ENCODE measurements at regions not wholly inside any gene's neighbourhood (a gene's known extent, or its start where the extent isn't known, plus 50 kb on each side); places are given as distances from the start of the nearest gene placed in this dataset.
"Not testable (repeated sequence)": the region's sequence is repeated elsewhere in the genome, so short reads cannot be mapped to it uniquely, and the experiment has no call there.

GRCh38 chr7:153948060-153948459 is 104.1 kb upstream of the DPP6 start:
- TF ChIP-seq EZH2 (IDR thresholded peaks at IDR 0.05; ENCODE audit: insufficient read depth, low read length), result no peak
- TF ChIP-seq, protein P1, sequence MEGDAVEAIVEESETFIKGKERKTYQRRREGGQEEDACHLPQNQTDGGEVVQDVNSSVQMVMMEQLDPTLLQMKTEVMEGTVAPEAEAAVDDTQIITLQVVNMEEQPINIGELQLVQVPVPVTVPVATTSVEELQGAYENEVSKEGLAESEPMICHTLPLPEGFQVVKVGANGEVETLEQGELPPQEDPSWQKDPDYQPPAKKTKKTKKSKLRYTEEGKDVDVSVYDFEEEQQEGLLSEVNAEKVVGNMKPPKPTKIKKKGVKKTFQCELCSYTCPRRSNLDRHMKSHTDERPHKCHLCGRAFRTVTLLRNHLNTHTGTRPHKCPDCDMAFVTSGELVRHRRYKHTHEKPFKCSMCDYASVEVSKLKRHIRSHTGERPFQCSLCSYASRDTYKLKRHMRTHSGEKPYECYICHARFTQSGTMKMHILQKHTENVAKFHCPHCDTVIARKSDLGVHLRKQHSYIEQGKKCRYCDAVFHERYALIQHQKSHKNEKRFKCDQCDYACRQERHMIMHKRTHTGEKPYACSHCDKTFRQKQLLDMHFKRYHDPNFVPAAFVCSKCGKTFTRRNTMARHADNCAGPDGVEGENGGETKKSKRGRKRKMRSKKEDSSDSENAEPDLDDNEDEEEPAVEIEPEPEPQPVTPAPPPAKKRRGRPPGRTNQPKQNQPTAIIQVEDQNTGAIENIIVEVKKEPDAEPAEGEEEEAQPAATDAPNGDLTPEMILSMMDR (IDR thresholded peaks at IDR 0.05; ENCODE audit: insufficient read depth, low read depth, low read length), result no peak
- Mint-ChIP-seq H3K4me3 (ENCODE audit: unreplicated experiment) (no peak overlapping the region), H3K9me3 (ENCODE audit: unreplicated experiment) (peaks cover 12% of the 10 kb centered on the region), H3K4me1 (ENCODE audit: low read depth, unreplicated experiment) (no peaks in the 10 kb centered on the region), H3K36me3 (ENCODE audit: low read depth, unreplicated experiment) (no peaks in the 10 kb centered on the region), H3K27ac (ENCODE audit: unreplicated experiment) (no peak overlapping the region), H3K27me3 (ENCODE audit: low read depth, unreplicated experiment) (no peaks in the 10 kb centered on the region)
- no peak overlapping the region for H2AFZ ChIP-seq (ENCODE audit: low read depth, low read length)
- H3K4me3 ChIP-seq (ENCODE audit: insufficient read depth, low read depth, low read length), result no peak overlapping the region
- H3K4me1 ChIP-seq (ENCODE audit: insufficient read depth, low read length), result no peaks in the 10 kb centered on the region
- peaks cover 3% of the 10 kb centered on the region for H3K9me3 ChIP-seq (ENCODE audit: insufficient read depth, low read depth, low read length)
- H3K27me3 ChIP-seq (ENCODE audit: insufficient read depth, low read length), result no peaks in the 10 kb centered on the region
- H3K27ac ChIP-seq (ENCODE audit: low read depth, low read length), result no peak overlapping the region
- DNase-seq (ENCODE audit: low read depth) (no peak), FAIRE-seq (no peak)
- no peaks in the 10 kb centered on the region for H3K36me3 ChIP-seq (ENCODE audit: insufficient read depth, low read length)
- no peaks in the 10 kb centered on the region for H4K20me1 ChIP-seq (ENCODE audit: insufficient read depth, low read length)
- H3K79me2 ChIP-seq (ENCODE audit: insufficient read depth, low read length), result no peaks in the 10 kb centered on the region
- H3K9ac ChIP-seq (ENCODE audit: low read length), result no peak overlapping the region
- no peak overlapping the region for H3K4me2 ChIP-seq (ENCODE audit: low read length)

GRCh38 chr7:153951316-153951715 is 100.9 kb upstream of the DPP6 start:
- FAIRE-seq (no peak), DNase-seq (ENCODE audit: low read depth) (no peak)
- Histone ChIP-seq H2AFZ (ENCODE audit: low read depth, low read length) (no peak overlapping the region), H3K9ac (ENCODE audit: low read length) (no peak overlapping the region), H4K20me1 (ENCODE audit: insufficient read depth, low read length) (no peaks in the 10 kb centered on the region), H3K4me2 (ENCODE audit: low read length) (no peak overlapping the region), H3K36me3 (ENCODE audit: insufficient read depth, low read length) (no peaks in the 10 kb centered on the region), H3K79me2 (ENCODE audit: insufficient read depth, low read length) (no peaks in the 10 kb centered on the region), H3K27ac (ENCODE audit: low read depth, low read length) (no peak overlapping the region), H3K4me3 (ENCODE audit: insufficient read depth, low read depth, low read length) (no peak overlapping the region), H3K27me3 (ENCODE audit: insufficient read depth, low read length) (no peaks in the 10 kb centered on the region), H3K4me1 (ENCODE audit: insufficient read depth, low read length) (no peaks in the 10 kb centered on the region), H3K9me3 (ENCODE audit: insufficient read depth, low read depth, low read length) (no peaks in the 10 kb centered on the region)
- H3K36me3 Mint-ChIP-seq (ENCODE audit: low read depth, unreplicated experiment), result no peaks in the 10 kb centered on the region
- H3K4me3 Mint-ChIP-seq (ENCODE audit: unreplicated experiment), result no peak overlapping the region
- H3K9me3 Mint-ChIP-seq (ENCODE audit: unreplicated experiment), result peaks cover 5% of the 10 kb centered on the region
- TF ChIP-seq, protein P1 (IDR thresholded peaks at IDR 0.05; ENCODE audit: insufficient read depth, low read depth, low read length), result no peak
- TF ChIP-seq EZH2 (IDR thresholded peaks at IDR 0.05; ENCODE audit: insufficient read depth, low read length), result no peak
- H3K27me3 Mint-ChIP-seq (ENCODE audit: low read depth, unreplicated experiment), result no peaks in the 10 kb centered on the region
- H3K4me1 Mint-ChIP-seq (ENCODE audit: low read depth, unreplicated experiment), result no peaks in the 10 kb centered on the region
- no peak overlapping the region for H3K27ac Mint-ChIP-seq (ENCODE audit: unreplicated experiment)

DNA sequence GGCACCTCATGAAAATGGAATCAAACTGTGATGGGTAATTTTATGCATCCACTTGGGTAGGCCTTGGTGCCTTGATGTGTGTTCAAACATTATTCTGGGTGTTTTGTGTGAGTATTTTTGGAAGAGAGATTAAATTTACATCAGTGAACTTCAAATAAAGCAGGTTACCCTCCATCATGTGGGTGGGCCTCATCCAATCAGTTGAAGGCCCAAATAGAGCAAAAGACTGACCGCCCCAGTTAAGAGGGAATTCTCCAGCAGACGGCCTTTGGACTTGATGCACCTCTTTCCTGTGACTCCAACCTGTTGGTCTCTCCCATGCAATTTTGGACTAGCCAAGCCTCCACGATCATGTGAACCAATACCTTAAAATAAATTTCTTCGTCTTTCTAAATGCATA is 97.7 kb upstream of the DPP6 start:
- Mint-ChIP-seq H3K36me3 (ENCODE audit: low read depth, unreplicated experiment) (no peaks in the 10 kb centered on the region), H3K9me3 (ENCODE audit: unreplicated experiment) (peaks cover 1% of the 10 kb centered on the region), H3K27ac (ENCODE audit: unreplicated experiment) (no peak overlapping the region), H3K4me3 (ENCODE audit: unreplicated experiment) (no peak overlapping the region), H3K27me3 (ENCODE audit: low read depth, unreplicated experiment) (no peaks in the 10 kb centered on the region), H3K4me1 (ENCODE audit: low read depth, unreplicated experiment) (no peaks in the 10 kb centered on the region)
- no peak for FAIRE-seq
- no peak overlapping the region for H3K27ac ChIP-seq (ENCODE audit: low read depth, low read length)
- H2AFZ ChIP-seq (ENCODE audit: low read depth, low read length), result no peak overlapping the region
- no peak for TF ChIP-seq EZH2 (IDR thresholded peaks at IDR 0.05; ENCODE audit: insufficient read depth, low read length)
- TF ChIP-seq, protein P1 (IDR thresholded peaks at IDR 0.05; ENCODE audit: insufficient read depth, low read depth, low read length), result no peak
- H3K27me3 ChIP-seq (ENCODE audit: insufficient read depth, low read length), result no peaks in the 10 kb centered on the region
- H3K4me2 ChIP-seq (ENCODE audit: low read length), result no peak overlapping the region
- DNase-seq (ENCODE audit: low read depth), result no peak
- H3K4me1 ChIP-seq (ENCODE audit: insufficient read depth, low read length), result no peaks in the 10 kb centered on the region
- no peaks in the 10 kb centered on the region for H3K79me2 ChIP-seq (ENCODE audit: insufficient read depth, low read length)
- H4K20me1 ChIP-seq (ENCODE audit: insufficient read depth, low read length), result no peaks in the 10 kb centered on the region
- no peaks in the 10 kb centered on the region for H3K9me3 ChIP-seq (ENCODE audit: insufficient read depth, low read depth, low read length)
- no peaks in the 10 kb centered on the region for H3K36me3 ChIP-seq (ENCODE audit: insufficient read depth, low read length)
- no peak overlapping the region for H3K4me3 ChIP-seq (ENCODE audit: insufficient read depth, low read depth, low read length)
- no peak overlapping the region for H3K9ac ChIP-seq (ENCODE audit: low read length)

DNA sequence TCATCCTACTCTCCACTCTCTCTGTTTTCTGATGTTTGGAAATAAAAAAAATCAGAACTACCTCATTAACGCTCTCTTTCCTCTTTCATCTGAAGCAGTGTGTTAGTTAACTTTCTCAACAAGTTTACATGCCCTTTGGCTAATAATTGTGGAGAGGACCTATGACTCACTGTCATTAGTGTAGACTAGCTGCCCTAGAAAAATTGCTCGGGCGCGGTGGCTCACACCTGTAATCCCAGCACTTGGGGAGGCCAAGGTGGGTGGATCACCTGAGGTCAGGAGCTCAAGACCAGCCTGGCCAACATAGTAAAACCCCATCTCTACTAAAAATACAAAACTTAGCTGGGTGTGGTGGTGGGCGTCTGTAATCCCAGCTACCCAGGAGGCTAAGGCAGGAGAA is 94.5 kb upstream of the DPP6 start:
- H3K4me2 ChIP-seq (ENCODE audit: low read length); H3K4me3 Mint-ChIP-seq (ENCODE audit: unreplicated experiment); H3K27ac Mint-ChIP-seq (ENCODE audit: unreplicated experiment); H3K27ac ChIP-seq (ENCODE audit: low read depth, low read length); H3K9ac ChIP-seq (ENCODE audit: low read length); H4K20me1 ChIP-seq (ENCODE audit: insufficient read depth, low read length); H3K27me3 Mint-ChIP-seq (ENCODE audit: low read depth, unreplicated experiment); H3K79me2 ChIP-seq (ENCODE audit: insufficient read depth, low read length); H3K36me3 Mint-ChIP-seq (ENCODE audit: low read depth, unreplicated experiment); DNase-seq (ENCODE audit: low read depth); FAIRE-seq; H3K4me1 Mint-ChIP-seq (ENCODE audit: low read depth, unreplicated experiment); H3K4me1 ChIP-seq (ENCODE audit: insufficient read depth, low read length); H3K27me3 ChIP-seq (ENCODE audit: insufficient read depth, low read length); H3K9me3 Mint-ChIP-seq (ENCODE audit: unreplicated experiment); H3K4me3 ChIP-seq (ENCODE audit: insufficient read depth, low read depth, low read length); H3K36me3 ChIP-seq (ENCODE audit: insufficient read depth, low read length); H2AFZ ChIP-seq (ENCODE audit: low read depth, low read length); H3K9me3 ChIP-seq (ENCODE audit: insufficient read depth, low read depth, low read length): not testable (repeated sequence)
